K562 (cell line): ENCODE measurements at regions not wholly inside any gene's neighbourhood (a gene's known extent, or its start where the extent isn't known, plus 50 kb on each side); places are given as distances from the start of the nearest gene placed in this dataset.

Experiments used
- ATAC-seq: fragments of 200-7000 bp; cut with Tn5 transposase; 3 replicates; pipeline ENCODE4 v1.9.1; 2020; ENCODE audit warnings: moderate library complexity
- BruUV-seq: library from RNA; stranded (reverse); fragments of 400-500 nt; replicated peaks from 2 replicates; lab custom pipeline; 2021; lab: Mats Ljungman, UMichigan
- CTCF ChIA-PET: fragments of 300-600 bp; formaldehyde crosslinking; extraction: SDS; loops from one replicate; lab custom pipeline; 2021; ENCODE audit warnings: low intra/inter-chr PET ratio; lab: Yijun Ruan, JAX
- POLR2A ChIA-PET: fragments of 300-600, 350-650 bp; sonication (Branson Sonifier 250); formaldehyde crosslinking; extraction: SDS; loops from one replicate; lab custom pipeline; 2021; ENCODE audit warnings: antibody characterized with exemption, inconsistent platforms; lab: Yijun Ruan, JAX
- DNase-seq, 4 experiments: peaks; one replicate each; pipeline versions ENCODE4 v3.0.0 to v3.0.0-alpha.2; 2011 to 2018; ENCODE audit warnings: low spot score in 3 of 4, mixed read lengths in 3 of 4; ENCODE audit errors: extremely low read depth in 1 of 4
- FAIRE-seq: peaks from 2 replicates; lab custom pipeline; 2011; peaks lifted over from hg19 to GRCh38; lab: Jason Lieb, UNC
- H2AFZ ChIP-seq: 2 replicates; pipeline ENCODE4 v1.6.0; 2011; ENCODE audit warnings: low read depth, low read length, control low read depth, inconsistent platforms
- H3K27ac ChIP-seq: fragments of 200-600 bp; 3 replicates; pipeline ENCODE4 v1.8.0; 2011; ENCODE audit warnings: low read depth, mild to moderate bottlenecking, control low read depth, inconsistent platforms, low read length, moderate library complexity, mixed read lengths; ENCODE audit errors: extremely low read depth
- H3K27me3 ChIP-seq, 2 experiments: fragments of 300-600 bp in 1 of 2; 2 replicates in 1 of 2; 3 replicates in 1 of 2; pipeline versions ENCODE4 v1.6.0 to v1.8.0; 2011; ENCODE audit warnings: inconsistent platforms in 2 of 2, low read length in 2 of 2, mild to moderate bottlenecking in 1 of 2, mixed read lengths in 1 of 2, moderate library complexity in 1 of 2; ENCODE audit not compliant: control insufficient read depth in 2 of 2, insufficient read depth in 2 of 2
- H3K36me3 ChIP-seq: fragments of 300-600 bp; 3 replicates; pipeline ENCODE4 v1.8.0; 2011; ENCODE audit warnings: mild to moderate bottlenecking, low read length, inconsistent platforms; ENCODE audit not compliant: control insufficient read depth, insufficient read depth
- H3K4me1 ChIP-seq, 2 experiments: fragments of 200-600 bp in 1 of 2; replicated peaks in 1 of 2; 2 replicates in 1 of 2; 3 replicates in 1 of 2; pipeline versions ENCODE4 v1.5.1 to v1.8.0; 2011; ENCODE audit warnings: inconsistent platforms in 2 of 2, low read length in 2 of 2, mild to moderate bottlenecking in 1 of 2, mixed read lengths in 1 of 2, moderate library complexity in 1 of 2; ENCODE audit not compliant: control insufficient read depth in 2 of 2, insufficient read depth in 2 of 2
- H3K4me2 ChIP-seq: 2 replicates; pipeline ENCODE4 v1.6.1; 2011; ENCODE audit warnings: low read length, control low read depth, inconsistent platforms, mixed read lengths; ENCODE audit not compliant: insufficient read depth
- H3K4me3 ChIP-seq: fragments of 200-600 bp; sonication (generic), shearing (Covaris generic); 2 replicates; pipeline ENCODE4 v1.5.1; 2016; ENCODE audit warnings: control low read depth, inconsistent platforms
- H3K79me2 ChIP-seq: fragments of 200-600 bp; 3 replicates; pipeline ENCODE4 v1.8.0; 2011; ENCODE audit warnings: low read length, inconsistent platforms; ENCODE audit not compliant: control insufficient read depth, insufficient read depth
- H3K9ac ChIP-seq, 2 experiments: 2 replicates each; pipeline versions ENCODE4 v1.6.0 to v1.6.1; 2011; ENCODE audit warnings: low read depth in 2 of 2, low read length in 2 of 2, control low read depth in 1 of 2, inconsistent platforms in 1 of 2, mild to moderate bottlenecking in 1 of 2, mixed read lengths in 1 of 2; ENCODE audit not compliant: insufficient read depth in 1 of 2
- H3K9me1 ChIP-seq: one replicate; pipeline ENCODE4 v1.6.0; 2011; ENCODE audit warnings: inconsistent platforms, mild to moderate bottlenecking, low read length, moderate library complexity; ENCODE audit not compliant: control insufficient read depth, insufficient read depth
- H3K9me3 ChIP-seq: replicated peaks from 2 replicates; pipeline ENCODE4 v1.5.1; 2011; ENCODE audit warnings: low read depth, low read length, inconsistent platforms; ENCODE audit not compliant: control insufficient read depth, insufficient read depth
- H4K20me1 ChIP-seq: replicated peaks from 2 replicates; pipeline ENCODE4 v1.6.1; 2011; ENCODE audit warnings: low read length, inconsistent platforms, mixed read lengths; ENCODE audit not compliant: control insufficient read depth, insufficient read depth
- BMI1 ChIP-seq: fragments of 150-350 bp; IDR thresholded peaks from 2 replicates; pipeline ENCODE4 v1.6.1; 2014; ENCODE audit warnings: low read length
- CEBPB ChIP-seq: fragments of 450-650 bp; IDR thresholded peaks from 2 replicates; pipeline ENCODE4 v1.6.1; 2016; ENCODE audit warnings: missing genetic modification characterization, missing compliant biosample characterization
- FOXJ3 ChIP-seq: sonication (generic); formaldehyde crosslinking; IDR thresholded peaks from 2 replicates; pipeline ENCODE4 v1.4.0; 2020; ENCODE audit warnings: mild to moderate bottlenecking, missing genetic modification reagents
- GTF2F1 ChIP-seq: IDR thresholded peaks from 2 replicates; pipeline ENCODE4 v1.6.1; 2011; ENCODE audit warnings: low read depth, low read length, improper control_type of control experiment
- KLF6 ChIP-seq: fragments of 250-450 bp; sonication (Bioruptor Pico); IDR thresholded peaks from 2 replicates; pipeline ENCODE4 v1.4.0; 2020; ENCODE audit warnings: mild to moderate bottlenecking, moderate library complexity, borderline replicate concordance
- RCOR1 ChIP-seq, 2 experiments: IDR thresholded peaks; 2 replicates each; pipeline ENCODE4 v1.6.1; 2012; ENCODE audit warnings: low read depth in 2 of 2, low read length in 2 of 2, borderline replicate concordance in 1 of 2, improper control_type of control experiment in 1 of 2
- RUNX1 ChIP-seq: sonication (generic); IDR thresholded peaks from 2 replicates; pipeline ENCODE4 v1.6.1; 2016; ENCODE audit warnings: antibody characterized with exemption, low read depth
- SNIP1 ChIP-seq: fragments of 450-650 bp; IDR thresholded peaks from 2 replicates; pipeline ENCODE4 v1.7.1; 2017; ENCODE audit warnings: low read depth, mild to moderate bottlenecking
- SRSF7 ChIP-seq: fragments of 200-400 bp; formaldehyde crosslinking; optimal IDR thresholded peaks from 2 replicates; pipeline ENCODE3; 2017; ENCODE audit warnings: mild to moderate bottlenecking, low read depth, low read length
- ZBTB17 ChIP-seq: fragments of 450-650 bp; formaldehyde crosslinking; IDR thresholded peaks from 2 replicates; pipeline ENCODE4 v1.4.0; 2020; ENCODE audit warnings: mild to moderate bottlenecking
- ZNF431 ChIP-seq: sonication (generic); formaldehyde crosslinking; IDR thresholded peaks from 2 replicates; pipeline ENCODE4 v1.8.0; 2022; ENCODE audit warnings: mild to moderate bottlenecking, missing genetic modification reagents
- ZNF444 ChIP-seq: fragments of 250-450 bp; sonication (Bioruptor Pico); IDR thresholded peaks from 2 replicates; pipeline ENCODE4 v1.4.0; 2020; ENCODE audit warnings: mild to moderate bottlenecking, moderate library complexity
- WGBS: fragments of 100-300 bp; shearing (Covaris generic); methylation state at CpG from one replicate; pipeline ENCODE4 v1.1.6; 2016; ENCODE audit warnings: low coverage, mixed read lengths; ENCODE audit not compliant: insufficient coverage; ENCODE audit errors: missing lambda C conversion rate; 5-methylcytosine and 5-hydroxymethylcytosine counted together
- in situ Hi-C: fragments of 300-500 bp; cut with MboI; formaldehyde crosslinking; loops from 4 replicates; pipeline ENCODE4 v1.15.0; 2018; ENCODE audit warnings: inconsistent platforms, mixed read lengths
- intact Hi-C: fragments of 100-400 bp; cut with micrococcal nuclease; formaldehyde crosslinking; loops from 2 replicates; pipeline ENCODE4 v1.14.2; 2022
- TF ChIP-seq, protein P1 (sequence below): fragments of 250-450 bp; sonication (Bioruptor Pico); IDR thresholded peaks from 2 replicates; pipeline ENCODE4 v1.8.0; 2022; ENCODE audit warnings: inconsistent platforms
- TF ChIP-seq, protein P2 (sequence below): sonication (generic); formaldehyde crosslinking; IDR thresholded peaks from 2 replicates; pipeline ENCODE4 v1.5.0; 2020; ENCODE audit warnings: missing genetic modification reagents

DNA sequence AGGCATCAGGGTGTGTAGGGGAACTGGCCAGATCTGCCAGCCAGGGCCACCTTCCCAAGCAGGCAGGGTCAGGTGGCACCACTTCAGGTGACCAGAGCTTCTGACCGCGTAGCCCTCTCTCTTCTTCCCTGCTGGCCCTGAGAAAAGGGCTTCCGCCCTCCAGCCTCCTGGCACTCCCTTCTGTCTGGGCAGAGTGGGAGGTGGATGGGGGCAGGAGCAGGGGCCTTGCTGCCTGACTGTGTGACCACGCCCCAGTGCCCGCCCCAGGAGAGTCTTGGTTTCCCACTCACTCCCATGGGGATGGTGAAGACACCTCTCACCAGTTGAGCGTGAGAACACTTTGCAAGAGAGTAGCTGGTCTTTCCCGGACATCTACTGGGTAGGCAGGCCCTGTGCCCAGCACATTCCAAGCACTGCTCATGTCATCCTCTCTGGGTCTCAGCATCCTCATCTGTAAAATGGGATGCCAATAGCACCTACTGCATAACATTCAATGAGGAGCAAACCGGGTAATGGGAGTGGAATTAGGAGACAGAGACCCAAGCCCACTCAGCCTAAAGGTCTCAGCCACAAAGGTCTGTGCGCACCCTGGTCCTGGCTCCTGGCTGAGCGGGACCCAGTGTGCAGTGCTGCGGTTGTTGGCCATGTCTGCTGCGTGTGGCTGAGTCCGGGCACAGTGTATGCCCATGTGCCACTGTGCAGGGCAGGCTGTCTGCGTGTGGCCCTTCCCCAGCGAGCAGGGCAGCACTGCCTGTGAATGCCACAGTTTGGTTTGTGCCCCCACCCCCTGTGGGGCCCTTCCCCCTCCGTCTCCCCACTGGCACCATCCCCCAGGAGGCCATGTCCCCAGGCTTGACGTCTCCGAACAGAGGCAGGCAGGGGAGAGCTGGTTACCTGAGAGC, 179.1 kb upstream of the IER5L start:
- ChIA-PET POLR2A (interaction anchor here (0.6 to 1.1 kb wide), 2 partner anchors 124 to 139 kb away, joined by 3 read pairs; no protein-coding TSS in a partner anchor), CTCF (no interaction called here)
- no TSS peak for BruUV-seq
- intact Hi-C loops, result no loop called here
- no peaks in the 10 kb centered on the region for H3K36me3 ChIP-seq
- peaks cover 0 to 35% of the 10 kb centered on the region in 2 experiments; a peak in 3 of 5 replicates for H3K4me1 ChIP-seq
- no peaks in the 10 kb centered on the region for H4K20me1 ChIP-seq
- ATAC-seq (no peak), DNase-seq (no peak), FAIRE-seq (no peak)
- no peak overlapping the region for H3K9ac ChIP-seq
- TF ChIP-seq RCOR1 (IDR thresholded peaks at IDR 0.05; ENCODE audit: borderline replicate concordance in 1 of 2, low read depth in 2 of 2, low read length in 2 of 2), result 0 out of 4 replicates have a peak, but pooled peaks of 1 of the 2 experiments have one; percentile 9
- no peak for TF ChIP-seq SRSF7
- TF ChIP-seq ZNF431 (CRISPR knock-in tag), result no peak
- no peak overlapping the region for H3K27ac ChIP-seq
- H3K4me3 ChIP-seq, result no peak overlapping the region
- 11% methylated on average over 14 of the region's 18 CpGs for WGBS
- peaks cover 4 to 47% of the 10 kb centered on the region in 2 experiments; a peak in 3 of 5 replicates for H3K27me3 ChIP-seq
- no peak overlapping the region for H2AFZ ChIP-seq
- in situ Hi-C loops, result no loop called here
- H3K9me3 ChIP-seq, result no peaks in the 10 kb centered on the region
- H3K9me1 ChIP-seq, result no peaks in the 10 kb centered on the region
- no peak overlapping the region for H3K4me2 ChIP-seq
- no peaks in the 10 kb centered on the region for H3K79me2 ChIP-seq

DNA sequence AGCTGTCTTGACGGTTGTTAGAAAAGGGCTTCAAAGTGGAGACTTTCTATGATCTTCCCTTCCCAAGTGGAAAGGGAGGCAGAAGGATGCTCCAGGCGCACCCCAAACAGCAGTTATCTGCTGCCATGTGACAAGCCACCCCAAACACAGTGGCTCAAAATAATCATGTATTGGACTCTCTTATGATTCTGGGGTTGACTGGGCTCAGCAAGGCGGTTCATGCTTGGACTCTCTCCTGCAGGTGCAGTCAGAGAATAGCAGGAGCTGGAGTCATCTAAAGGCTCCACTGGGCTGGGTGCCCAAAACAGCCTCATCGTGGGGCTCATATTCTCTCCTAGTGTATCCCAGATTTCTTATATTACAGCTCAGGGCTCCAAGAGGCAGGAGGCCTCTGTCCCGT, 177.6 kb upstream of the IER5L start:
- Histone ChIP-seq H4K20me1 (no peaks in the 10 kb centered on the region), H3K4me3 (no peak overlapping the region), H3K9ac (no peak overlapping the region), H3K27me3 (peaks cover 4 to 39% of the 10 kb centered on the region in 2 experiments; a peak in 3 of 5 replicates), H3K4me2 (no peak overlapping the region), H3K27ac (no peak overlapping the region), H3K9me3 (no peaks in the 10 kb centered on the region), H3K9me1 (no peaks in the 10 kb centered on the region), H3K36me3 (no peaks in the 10 kb centered on the region), H2AFZ (no peak overlapping the region), H3K79me2 (no peaks in the 10 kb centered on the region), H3K4me1 (peaks cover 6 to 34% of the 10 kb centered on the region in 2 experiments; a peak in 3 of 5 replicates)
- ChIA-PET POLR2A (interaction anchor here (0.6 kb wide), 1 partner anchor 47 kb away, joined by 3 read pairs; no protein-coding TSS in a partner anchor), CTCF (no interaction called here)
- no peak for FAIRE-seq
- in situ Hi-C loops, result no loop called here
- DNase-seq, result no peak
- intact Hi-C loops, result no loop called here
- 5% methylated on average over 5 of the region's 5 CpGs for WGBS
- no TSS peak for BruUV-seq
- no peak for ATAC-seq
- no peak for TF ChIP-seq FOXJ3 (CRISPR knock-in tag)
- TF ChIP-seq SNIP1, result no peak
- TF ChIP-seq, protein P1, sequence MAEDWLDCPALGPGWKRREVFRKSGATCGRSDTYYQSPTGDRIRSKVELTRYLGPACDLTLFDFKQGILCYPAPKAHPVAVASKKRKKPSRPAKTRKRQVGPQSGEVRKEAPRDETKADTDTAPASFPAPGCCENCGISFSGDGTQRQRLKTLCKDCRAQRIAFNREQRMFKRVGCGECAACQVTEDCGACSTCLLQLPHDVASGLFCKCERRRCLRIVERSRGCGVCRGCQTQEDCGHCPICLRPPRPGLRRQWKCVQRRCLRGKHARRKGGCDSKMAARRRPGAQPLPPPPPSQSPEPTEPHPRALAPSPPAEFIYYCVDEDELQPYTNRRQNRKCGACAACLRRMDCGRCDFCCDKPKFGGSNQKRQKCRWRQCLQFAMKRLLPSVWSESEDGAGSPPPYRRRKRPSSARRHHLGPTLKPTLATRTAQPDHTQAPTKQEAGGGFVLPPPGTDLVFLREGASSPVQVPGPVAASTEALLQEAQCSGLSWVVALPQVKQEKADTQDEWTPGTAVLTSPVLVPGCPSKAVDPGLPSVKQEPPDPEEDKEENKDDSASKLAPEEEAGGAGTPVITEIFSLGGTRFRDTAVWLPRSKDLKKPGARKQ (CRISPR knock-in tag), result no peak
- TF ChIP-seq, protein P2, sequence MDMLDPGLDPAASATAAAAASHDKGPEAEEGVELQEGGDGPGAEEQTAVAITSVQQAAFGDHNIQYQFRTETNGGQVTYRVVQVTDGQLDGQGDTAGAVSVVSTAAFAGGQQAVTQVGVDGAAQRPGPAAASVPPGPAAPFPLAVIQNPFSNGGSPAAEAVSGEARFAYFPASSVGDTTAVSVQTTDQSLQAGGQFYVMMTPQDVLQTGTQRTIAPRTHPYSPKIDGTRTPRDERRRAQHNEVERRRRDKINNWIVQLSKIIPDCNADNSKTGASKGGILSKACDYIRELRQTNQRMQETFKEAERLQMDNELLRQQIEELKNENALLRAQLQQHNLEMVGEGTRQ (CRISPR knock-in tag), result no peak
- TF ChIP-seq CEBPB (tag), result no peak
- no peak for TF ChIP-seq ZNF444 (CRISPR knock-in tag)
- no peak for TF ChIP-seq KLF6
- TF ChIP-seq ZBTB17 (CRISPR knock-in tag), result no peak
- TF ChIP-seq BMI1, result no peak
- no peak for TF ChIP-seq RUNX1
- no peak for TF ChIP-seq GTF2F1
